Stomach (tissue), 8 donors: ENCODE measurements at regions not wholly inside any gene's neighbourhood (a gene's known extent, or its start where the extent isn't known, plus 50 kb on each side); places are given as distances from the start of the nearest gene placed in this dataset.
"Not testable (repeated sequence)": the region's sequence is repeated elsewhere in the genome, so short reads cannot be mapped to it uniquely, and the experiment has no call there.

Experiments used
- DNase-seq, 2 donors: peaks; one replicate each; pipeline versions ENCODE4 v3.0.0 to v3.0.0-alpha.2; 2013 to 2019
- H3K27ac ChIP-seq, 5 donors: fragments of 200-600 bp in 4 of 5; sonication (generic) in 4 of 5; one replicate each; pipeline ENCODE4 v1.5.1; 2013 to 2019; ENCODE audit warnings: mild to moderate bottlenecking in 1 of 5, moderate library complexity in 1 of 5
- H3K27me3 ChIP-seq, 3 donors: fragments of 200-600 bp; sonication (generic); one replicate each; pipeline ENCODE4 v1.5.1; 2017 to 2019; ENCODE audit warnings: mixed run types in 1 of 3
- H3K36me3 ChIP-seq, 4 donors: fragments of 200-600 bp; sonication (generic); 1 replicate in 3 of 4; 2 replicates in 1 of 4; pipeline ENCODE4 v1.5.1; 2016 to 2019
- H3K4me1 ChIP-seq, 4 donors: fragments of 200-600 bp; sonication (generic); one replicate each; pipeline ENCODE4 v1.5.1; 2016 to 2019
- H3K4me3 ChIP-seq, 4 donors: fragments of 200-600 bp; sonication (generic) in 3 of 4; one replicate each; pipeline ENCODE4 v1.5.1; 2016 to 2019; ENCODE audit warnings: mild to moderate bottlenecking in 1 of 4
- H3K9me3 ChIP-seq, 4 donors: fragments of 200-600 bp; sonication (generic); one replicate each; pipeline ENCODE4 v1.5.1; 2016 to 2019
- CTCF ChIP-seq, 7 experiments: fragments of 450-650 bp in 4 of 7; fragments of 200-600 bp in 3 of 7; sonication (generic) in 3 of 7; IDR thresholded peaks; one replicate each; pipeline ENCODE4 v1.5.1; 2016 to 2019; ENCODE audit warnings: antibody characterized with exemption in 7 of 7, control low read depth in 2 of 7, mild to moderate bottlenecking in 1 of 7
- EP300 ChIP-seq: sonication (generic); formaldehyde crosslinking; IDR thresholded peaks from one replicate; pipeline ENCODE4 v1.6.1; 2017; ENCODE audit warnings: antibody characterized with exemption
- POLR2A ChIP-seq, 4 donors: fragments of 450-650 bp; IDR thresholded peaks; one replicate each; pipeline ENCODE4 v1.6.1; 2016; ENCODE audit warnings: antibody characterized with exemption in 4 of 4, control low read depth in 2 of 4, mild to moderate bottlenecking in 1 of 4, moderate library complexity in 1 of 4
- POLR2AphosphoS5 ChIP-seq, 3 donors: sonication (generic); formaldehyde crosslinking; IDR thresholded peaks; one replicate each; pipeline ENCODE4 v1.6.1; 2016; ENCODE audit warnings: antibody characterized with exemption in 3 of 3
- WGBS, 5 donors: extraction: QIAGEN DNeasy Blood & Tissue Kit in 3 of 5; methylation state at CpG; one replicate each; pipeline versions ENCODE4 v1.1.5 to v1.1.7; 2013 to 2018; 5-methylcytosine and 5-hydroxymethylcytosine counted together
- intact Hi-C: fragments of 100-400 bp; cut with DNase I; formaldehyde crosslinking; loops from one replicate; pipeline ENCODE4 v1.15.1; 2023; ENCODE audit warnings: low total_unique reads
- donor health status: healthy with polysubstance abuse.
- donor health status: Bipolar disorder and iron deficiency.
- donor health status: healthy.

- 72 to 77% (median 74%) methylated on average over 4 of the region's 4 CpGs for WGBS, 5 donors
- TF ChIP-seq CTCF (IDR thresholded peaks at IDR 0.05) (no peak), EP300 (no peak), POLR2AphosphoS5 (IDR thresholded peaks at IDR 0.05) (no peak), POLR2A (IDR thresholded peaks at IDR 0.05) (no peak)
- H3K36me3 ChIP-seq: no peaks in the 10 kb centered on the region
- H3K4me3 ChIP-seq: no peak overlapping the region
- H3K9me3 ChIP-seq: peaks cover 0 to 6% (median 1%) of the 10 kb centered on the region in 4 donors
- no peak for DNase-seq
- intact Hi-C loops: no loop called here
- H3K27me3 ChIP-seq: no peaks in the 10 kb centered on the region
- no peaks in the 10 kb centered on the region for H3K4me1 ChIP-seq
- no peak overlapping the region for H3K27ac ChIP-seq
Measured at GRCh38 chr18:70577023-70577420, 288.2 kb downstream of the SOCS6 start.

GRCh38 chr18:70576276-70577022, 287.6 kb downstream of the SOCS6 start:
- 70 to 81% (median 77%) methylated on average over 9 of the region's 9 CpGs for WGBS, 5 donors
- Histone ChIP-seq H3K9me3 (peaks cover 0 to 6% (median 1%) of the 10 kb centered on the region in 4 donors), H3K4me1 (no peaks in the 10 kb centered on the region), H3K27ac (no peak overlapping the region), H3K27me3 (no peaks in the 10 kb centered on the region), H3K36me3 (no peaks in the 10 kb centered on the region), H3K4me3 (no peak overlapping the region)
- no peak for TF ChIP-seq POLR2AphosphoS5 (IDR thresholded peaks at IDR 0.05)
- intact Hi-C loops: no loop called here
- DNase-seq: no peak

GRCh38 chr18:70574951-70575350, 286.1 kb downstream of the SOCS6 start:
- H3K4me3 ChIP-seq, H3K4me1 ChIP-seq, H3K27ac ChIP-seq, H3K27me3 ChIP-seq, intact Hi-C loops, H3K9me3 ChIP-seq, H3K36me3 ChIP-seq, DNase-seq: not testable (repeated sequence)

GRCh38 chr18:70569647-70570046, 280.8 kb downstream of the SOCS6 start:
- H3K4me1 ChIP-seq, H3K27ac ChIP-seq, H3K36me3 ChIP-seq, DNase-seq, H3K27me3 ChIP-seq, H3K4me3 ChIP-seq, intact Hi-C loops, H3K9me3 ChIP-seq: not testable (repeated sequence)
- WGBS, 5 donors: 84 to 95% (median 88%) methylated on average over 6 to 24 of the region's 24 CpGs

- peak in 1 of 2 donors; percentile 9 for DNase-seq
- H3K4me1 ChIP-seq: no peaks in the 10 kb centered on the region
- no peaks in the 10 kb centered on the region for H3K36me3 ChIP-seq
- intact Hi-C loops: no loop called here
- H3K27me3 ChIP-seq: no peaks in the 10 kb centered on the region
- no peaks in the 10 kb centered on the region for H3K9me3 ChIP-seq
- no peak overlapping the region for H3K27ac ChIP-seq
- TF ChIP-seq EP300: no peak
- TF ChIP-seq POLR2AphosphoS5 (IDR thresholded peaks at IDR 0.05): no peak
- no peak for TF ChIP-seq POLR2A (IDR thresholded peaks at IDR 0.05)
- TF ChIP-seq CTCF (IDR thresholded peaks at IDR 0.05): no peak
- H3K4me3 ChIP-seq: no peak overlapping the region
- WGBS, 5 donors: 60 to 71% (median 66%) methylated on average over 2 of the region's 2 CpGs
Measured at GRCh38 chr18:70559446-70559845, 270.6 kb downstream of the SOCS6 start.

GRCh38 chr18:70558371-70558770, 269.5 kb downstream of the SOCS6 start:
- Histone ChIP-seq H3K4me3 (no peak overlapping the region), H3K36me3 (no peaks in the 10 kb centered on the region), H3K27ac (no peak overlapping the region), H3K27me3 (no peaks in the 10 kb centered on the region), H3K9me3 (no peaks in the 10 kb centered on the region), H3K4me1 (no peaks in the 10 kb centered on the region)
- no peak for DNase-seq
- TF ChIP-seq CTCF (IDR thresholded peaks at IDR 0.05): no peak
- TF ChIP-seq EP300: no peak
- no peak for TF ChIP-seq POLR2AphosphoS5 (IDR thresholded peaks at IDR 0.05)
- no peak for TF ChIP-seq POLR2A (IDR thresholded peaks at IDR 0.05)
- intact Hi-C loops: no loop called here
- 67 to 83% (median 73%) methylated on average over 1 of the region's 1 CpG for WGBS, 5 donors
